HG02759 (cell line): ENCODE measurements at regions not wholly inside any gene's neighbourhood (a gene's known extent, or its start where the extent isn't known, plus 50 kb on each side); places are given as distances from the start of the nearest gene placed in this dataset.

Experiments
- ATAC-seq: cut with Tn5 transposase; IDR thresholded peaks from one replicate; pipeline ENCODE4 v1.9.1; 2021; ENCODE audit warnings: mild to moderate bottlenecking, moderate library complexity; ENCODE audit not compliant: unreplicated experiment

DNA sequence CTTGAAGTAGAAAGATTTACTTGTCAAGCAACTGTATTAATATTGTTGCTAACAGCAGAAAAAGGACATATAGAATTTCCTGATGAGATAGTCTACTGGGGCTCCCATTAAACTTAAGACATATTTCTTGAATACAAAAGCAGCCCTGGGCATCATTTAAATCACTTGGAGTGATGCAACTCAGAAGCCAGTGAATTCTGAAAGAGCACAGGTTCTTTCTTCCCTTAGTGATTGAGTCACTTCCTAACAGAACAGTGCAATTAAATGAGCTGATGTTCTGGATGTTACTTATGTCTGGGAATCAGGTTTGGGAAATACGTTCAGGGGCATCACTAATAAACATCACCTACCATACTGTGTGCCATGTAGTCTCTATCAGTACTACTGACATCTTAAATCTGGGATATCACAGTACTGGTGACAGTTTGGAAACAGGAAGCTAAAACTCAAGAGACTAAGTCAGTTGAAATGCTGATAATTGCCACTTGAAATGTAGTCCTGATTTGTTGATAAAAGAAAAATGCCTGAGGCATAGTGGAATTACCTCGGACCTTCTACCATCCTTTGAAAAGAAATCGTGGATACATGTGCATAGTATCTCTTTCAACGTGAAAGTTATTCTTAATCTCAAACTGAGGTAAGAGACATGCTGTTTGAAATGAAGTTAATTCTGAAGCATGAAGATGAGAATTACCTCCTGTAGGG lies 249.2 kb upstream of the GPRIN3 start:
- no peak for ATAC-seq

DNA sequence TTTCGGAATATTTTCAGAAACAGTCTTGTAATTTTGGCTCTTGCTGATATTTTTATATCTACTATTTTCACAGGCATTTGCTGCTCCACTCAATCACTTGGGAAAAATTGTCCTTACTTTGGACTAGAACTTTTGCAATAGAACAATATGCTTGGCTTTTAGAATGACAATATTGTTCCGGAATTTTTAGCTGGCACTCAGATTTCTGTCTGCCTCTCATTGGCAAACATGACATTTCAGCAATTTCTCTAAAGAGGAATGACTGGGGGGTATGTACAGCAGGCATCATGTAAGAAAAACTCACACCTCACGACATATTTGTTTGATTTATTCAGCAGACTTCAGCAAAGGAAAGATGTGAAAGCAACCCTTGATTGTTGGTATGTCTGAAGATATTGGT lies 243.6 kb upstream of the GPRIN3 start:
- ATAC-seq: no peak

DNA sequence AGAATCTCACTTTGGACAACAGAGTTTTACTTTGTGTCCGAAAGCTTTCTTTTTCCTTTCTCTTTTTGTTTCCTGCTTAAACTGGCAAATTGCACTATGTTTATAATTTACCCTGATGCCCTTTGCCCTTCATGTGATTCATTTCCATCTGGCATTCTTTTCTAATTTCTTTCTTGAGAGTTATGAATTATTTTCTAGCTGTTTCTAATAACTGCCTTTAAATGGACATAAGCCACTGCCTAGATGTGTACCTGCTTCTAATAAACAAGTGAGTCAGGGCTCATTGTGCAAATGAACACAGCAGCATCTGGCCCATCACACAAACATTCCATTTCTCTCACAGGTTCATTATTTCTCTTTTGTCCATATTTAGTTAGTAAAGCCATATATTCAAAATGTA lies 242.3 kb upstream of the GPRIN3 start:
- no peak for ATAC-seq

DNA sequence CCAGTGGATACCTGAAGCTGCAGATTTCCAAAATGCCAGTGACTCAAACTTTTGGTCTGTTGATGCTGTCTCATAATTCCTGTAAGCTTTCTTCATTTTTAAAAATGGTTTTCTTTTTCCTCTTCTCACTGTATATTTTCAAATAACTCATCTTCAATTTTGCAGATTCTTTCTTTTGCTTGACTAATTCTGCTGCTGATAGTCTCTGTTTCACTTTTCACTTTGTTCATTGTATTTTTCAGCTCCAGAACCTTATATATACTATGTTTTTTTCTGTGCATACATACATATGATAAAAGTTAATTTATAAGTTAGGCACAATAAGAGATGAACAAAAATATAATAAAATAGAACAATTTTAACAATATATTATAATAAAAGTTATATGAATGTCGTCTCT lies 237.7 kb upstream of the GPRIN3 start:
- no peak for ATAC-seq

DNA sequence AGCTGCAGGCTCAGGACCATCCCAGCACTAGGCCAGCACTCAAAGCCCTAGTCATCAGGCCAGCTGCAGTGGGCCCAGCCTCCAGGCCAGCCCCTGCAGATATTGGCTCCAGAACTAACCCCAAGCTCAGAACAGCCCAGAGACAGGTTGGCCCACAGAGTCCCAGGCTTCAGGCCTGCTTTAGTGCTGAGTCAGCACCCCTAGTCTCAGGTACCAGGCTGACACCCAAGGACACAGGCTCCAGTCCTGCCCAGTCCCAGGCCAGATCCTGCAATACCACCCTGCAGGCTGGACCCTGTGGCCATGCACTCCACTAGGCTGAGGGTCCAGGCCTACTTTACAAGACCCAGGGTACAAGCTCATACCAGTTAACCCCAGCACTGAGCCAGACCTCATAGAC lies 234.4 kb upstream of the GPRIN3 start:
- ATAC-seq: no peak

DNA sequence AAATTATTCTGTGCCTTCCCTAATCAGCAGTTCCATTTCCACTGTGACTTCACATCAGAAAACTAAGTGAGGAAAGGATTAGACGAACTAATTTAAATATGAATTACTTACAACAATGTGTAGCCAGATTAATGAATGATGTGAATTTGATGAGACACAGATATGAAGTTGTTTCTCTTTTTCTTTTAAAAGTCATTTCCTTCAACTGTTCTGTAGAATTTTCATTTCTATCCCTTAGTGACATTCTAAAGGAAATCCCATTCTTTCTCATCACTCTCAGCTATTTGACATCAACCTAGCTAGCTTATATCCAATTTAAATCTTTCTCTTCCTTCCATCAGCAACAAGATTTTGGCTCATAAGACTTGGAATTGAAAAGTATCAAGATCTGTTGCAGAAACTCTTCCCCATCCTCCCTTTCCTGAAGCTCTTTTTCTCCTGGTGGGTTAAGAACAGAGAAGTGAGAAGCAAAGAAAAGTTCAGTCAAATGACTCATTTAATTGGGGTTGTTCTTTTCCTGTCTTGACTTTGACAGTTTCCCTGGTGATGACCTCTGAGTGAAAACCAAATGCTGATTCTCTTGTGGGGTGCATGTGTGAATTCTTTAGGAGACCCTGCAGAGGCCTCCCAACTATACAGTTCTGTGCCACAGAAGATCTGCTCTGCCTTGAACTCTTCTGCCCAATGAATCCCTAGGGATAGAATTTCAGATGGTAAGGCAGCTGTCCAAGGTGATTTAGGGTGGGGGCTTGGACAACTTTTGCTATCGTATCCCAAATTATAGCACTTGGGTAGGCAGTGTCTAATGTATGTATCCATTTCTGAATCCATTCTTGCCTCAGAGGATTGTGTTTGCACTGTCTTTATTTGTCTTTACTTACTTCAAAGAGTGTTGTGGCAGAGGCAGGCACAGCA lies 232.5 kb upstream of the GPRIN3 start:
- ATAC-seq: no peak

DNA sequence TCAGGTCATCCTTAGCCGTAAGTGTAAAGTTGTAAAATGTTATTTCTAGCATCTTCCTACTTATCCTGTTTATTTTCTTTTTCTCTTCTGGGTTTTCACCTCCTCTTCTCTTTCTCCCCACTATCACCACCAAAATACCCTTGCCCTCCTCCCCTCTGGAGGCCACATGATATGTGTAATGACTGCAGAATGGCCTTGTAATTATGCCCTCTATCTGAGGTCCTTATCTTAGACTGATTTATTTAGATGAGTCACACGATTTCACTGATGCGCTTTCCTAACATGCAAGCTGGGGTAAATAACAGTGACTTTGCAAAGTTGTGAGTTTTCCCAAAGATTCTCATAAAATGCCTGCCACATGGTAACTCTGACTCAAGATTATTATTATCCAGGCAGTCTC lies 231.8 kb upstream of the GPRIN3 start:
- ATAC-seq: no peak

DNA sequence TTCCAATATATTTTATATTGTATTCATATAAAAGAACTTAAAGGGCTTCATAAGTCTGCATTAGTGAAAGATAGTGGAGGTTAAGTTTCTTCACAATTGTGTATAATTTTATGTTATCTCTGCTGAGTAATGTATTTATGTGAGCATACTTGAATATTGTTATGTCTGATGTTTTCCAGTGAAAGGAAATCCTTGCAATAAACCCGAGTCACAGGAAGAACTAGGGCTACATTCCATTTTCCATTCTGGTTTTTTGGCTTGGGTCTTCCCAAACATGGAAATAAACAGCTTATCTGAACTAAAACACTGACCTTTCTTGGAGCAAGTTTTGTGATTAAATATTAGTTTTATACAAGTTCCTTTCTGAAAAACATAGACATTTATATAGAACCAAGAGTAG lies 231.3 kb upstream of the GPRIN3 start:
- no peak for ATAC-seq

DNA sequence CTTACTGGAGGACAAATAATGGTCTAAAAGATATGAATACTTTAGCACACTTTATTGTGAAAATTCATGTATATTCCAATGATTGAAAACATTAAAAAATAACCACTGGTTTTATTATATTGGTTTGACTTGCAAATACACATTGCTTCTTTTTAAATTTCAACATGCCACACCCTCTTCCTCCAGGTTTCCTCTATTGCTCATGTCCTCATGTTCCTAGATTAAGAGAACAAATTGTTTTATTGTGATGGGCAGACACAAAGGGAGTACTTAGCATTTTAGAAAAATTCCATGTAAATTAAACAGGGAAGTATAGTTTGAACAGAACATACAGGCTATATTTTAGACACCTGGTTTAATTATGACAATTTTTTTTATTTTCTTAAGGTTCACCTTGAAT lies 230.6 kb upstream of the GPRIN3 start:
- no peak for ATAC-seq

DNA sequence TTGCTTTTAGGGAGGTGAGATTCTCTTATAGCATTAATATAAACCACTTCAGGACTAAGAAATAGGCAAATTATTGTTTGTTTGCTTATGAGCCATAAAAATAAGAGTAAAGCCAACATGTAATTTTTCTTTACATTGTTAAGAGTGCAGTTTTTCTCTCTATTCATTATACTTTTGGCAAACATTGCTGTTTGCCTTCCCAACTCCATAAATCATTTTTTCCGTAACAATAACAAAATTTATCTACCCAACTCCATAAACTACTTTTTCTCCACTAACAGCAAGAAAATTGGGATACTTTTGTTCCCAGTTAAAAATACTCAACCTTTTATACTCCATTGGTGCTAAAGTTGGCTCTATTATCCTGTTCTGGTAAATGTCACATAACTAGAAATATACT lies 229.7 kb upstream of the GPRIN3 start:
- ATAC-seq: no peak

DNA sequence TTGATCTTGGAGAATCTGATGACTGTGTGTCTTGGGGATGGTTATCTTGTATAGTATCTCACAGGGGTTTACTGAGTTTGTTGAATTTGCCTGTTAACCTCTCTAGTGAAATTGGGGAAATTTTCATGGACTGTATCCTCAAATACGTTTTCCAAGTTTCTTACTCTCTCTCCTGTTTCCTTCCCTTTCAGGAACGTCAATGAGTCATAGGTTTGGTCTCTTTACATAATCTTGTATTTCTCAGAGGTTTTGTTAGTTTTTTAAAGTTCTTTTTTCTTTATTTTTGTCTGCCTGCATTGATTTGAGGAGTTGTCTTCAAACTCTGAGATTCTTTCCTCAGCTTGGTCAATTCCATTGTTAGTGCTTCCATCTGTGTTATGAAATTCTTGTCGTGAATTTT lies 227.7 kb upstream of the GPRIN3 start:
- ATAC-seq: no peak

DNA sequence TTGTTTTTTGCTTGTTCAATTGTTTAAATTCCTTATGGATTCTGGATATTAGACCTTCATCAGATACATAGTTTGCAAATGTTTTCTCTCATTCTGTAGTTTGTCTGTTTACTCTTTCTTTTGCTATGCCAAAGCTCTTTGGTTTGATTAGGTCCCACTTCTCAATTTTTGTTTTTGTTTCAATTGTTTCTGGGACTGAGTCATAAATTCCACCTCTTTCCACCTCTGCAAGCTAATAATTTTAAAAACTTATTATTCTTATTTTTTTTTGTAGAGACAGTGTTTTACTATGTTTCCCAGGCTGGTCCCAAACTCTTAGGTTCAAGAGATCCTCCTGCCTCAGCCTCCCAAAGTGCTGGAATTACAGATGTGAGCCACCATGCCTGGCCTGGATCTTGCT lies 226.8 kb upstream of the GPRIN3 start:
- no peak for ATAC-seq

DNA sequence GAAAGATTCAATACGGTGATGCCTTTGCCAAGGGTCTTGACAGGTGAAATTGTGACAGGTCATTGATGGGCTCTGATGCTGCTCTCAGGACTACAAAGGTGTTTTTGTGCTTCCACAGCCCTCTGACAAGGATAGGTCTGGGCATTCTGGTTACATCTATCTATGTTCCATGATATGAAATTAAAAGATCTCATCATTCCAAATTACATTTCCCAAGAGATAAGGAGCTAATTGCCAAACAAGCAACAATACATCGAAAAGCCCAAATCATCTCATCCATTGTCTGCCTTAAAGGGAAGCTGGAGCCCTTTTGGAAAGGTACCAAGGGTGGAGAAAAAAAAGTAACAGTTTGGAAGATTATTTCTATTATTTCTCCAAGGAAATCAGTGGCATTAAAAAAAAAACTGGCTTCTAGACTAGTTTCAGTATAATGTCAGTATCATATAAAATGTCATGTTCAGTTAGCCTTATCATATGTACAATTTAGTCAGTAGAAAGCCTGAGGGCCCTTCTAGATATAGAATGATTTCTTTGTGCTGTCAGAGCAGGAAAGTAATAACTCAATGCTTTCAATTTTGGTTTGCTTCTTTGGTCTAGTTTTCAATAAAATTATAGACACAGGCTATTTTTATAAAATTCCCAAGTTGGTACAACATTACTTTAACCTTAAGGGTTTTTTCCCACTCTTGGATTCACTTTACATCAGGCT lies 224.5 kb upstream of the GPRIN3 start:
- ATAC-seq: no peak

DNA sequence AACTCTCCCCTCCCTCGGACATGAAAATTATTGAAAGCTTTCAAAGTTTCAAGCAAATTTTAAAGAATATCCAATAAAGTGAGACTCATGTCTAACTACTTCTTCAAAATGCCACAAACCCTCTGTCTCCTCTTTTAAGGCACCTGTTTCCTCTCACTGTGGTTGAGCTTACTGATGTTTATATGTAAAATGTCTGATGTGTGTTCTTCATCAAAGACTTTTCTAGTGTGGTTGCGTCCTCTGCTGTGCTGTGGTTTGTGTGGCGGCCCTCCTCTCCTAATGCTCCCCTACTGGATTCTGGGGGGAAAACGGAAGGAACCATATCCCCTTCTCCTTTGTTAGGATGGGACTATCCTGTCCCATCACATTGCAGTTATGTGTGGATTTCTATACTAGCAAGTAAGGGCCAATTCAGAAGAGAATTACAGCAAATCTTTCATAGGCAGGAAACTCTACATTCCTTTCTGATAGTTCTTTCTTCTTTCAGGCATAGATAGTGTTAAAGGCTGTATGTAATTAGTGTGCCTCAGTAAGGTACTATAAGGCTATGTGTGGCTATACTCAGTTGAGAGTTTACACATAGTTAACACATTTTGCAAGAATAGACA lies 221.0 kb upstream of the GPRIN3 start:
- ATAC-seq: no peak

DNA sequence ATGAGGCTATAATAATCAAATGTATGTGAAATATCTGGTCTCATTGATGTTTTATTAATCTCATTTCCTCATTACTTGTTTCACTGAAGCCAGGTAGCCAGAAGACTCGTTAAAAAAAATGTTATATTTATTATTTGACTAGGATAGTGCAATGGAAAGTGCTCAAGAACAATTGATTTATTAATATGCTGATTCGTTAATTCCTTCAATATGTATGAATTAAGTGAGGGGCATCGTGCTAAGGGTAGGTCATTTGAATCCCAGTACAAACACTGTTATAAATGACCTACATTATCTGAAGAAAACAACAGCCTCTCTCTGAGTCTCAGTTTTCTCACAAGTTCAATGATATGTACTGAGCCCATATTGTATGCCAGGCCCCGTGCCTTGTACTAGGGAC lies 214.2 kb upstream of the GPRIN3 start:
- ATAC-seq: no peak

DNA sequence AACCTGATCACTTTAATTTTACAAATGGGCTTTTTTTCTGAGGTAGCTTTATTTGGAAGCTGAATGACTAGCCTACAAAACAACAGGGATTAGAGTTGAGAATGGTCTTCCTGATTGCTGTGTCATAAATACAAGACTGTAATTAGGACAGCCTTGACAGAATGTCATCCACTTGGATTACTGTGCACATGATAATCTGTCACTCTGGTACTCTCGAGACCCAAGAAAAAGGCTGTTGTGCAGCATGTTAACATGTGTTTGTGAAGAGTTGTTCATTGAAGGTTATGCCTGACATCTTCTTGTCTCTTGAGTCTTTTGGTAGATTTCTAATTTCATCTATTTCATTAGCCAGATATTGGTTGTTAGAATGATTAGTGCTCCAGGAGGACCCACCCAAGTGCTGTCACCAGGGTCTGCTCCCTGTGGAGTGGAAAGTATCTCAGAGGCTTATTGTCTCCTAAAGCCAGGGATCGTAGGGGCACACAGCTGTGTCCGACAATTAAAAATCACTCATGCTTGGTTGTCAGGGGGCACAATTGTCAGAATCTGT lies 212.2 kb upstream of the GPRIN3 start:
- no peak for ATAC-seq

DNA sequence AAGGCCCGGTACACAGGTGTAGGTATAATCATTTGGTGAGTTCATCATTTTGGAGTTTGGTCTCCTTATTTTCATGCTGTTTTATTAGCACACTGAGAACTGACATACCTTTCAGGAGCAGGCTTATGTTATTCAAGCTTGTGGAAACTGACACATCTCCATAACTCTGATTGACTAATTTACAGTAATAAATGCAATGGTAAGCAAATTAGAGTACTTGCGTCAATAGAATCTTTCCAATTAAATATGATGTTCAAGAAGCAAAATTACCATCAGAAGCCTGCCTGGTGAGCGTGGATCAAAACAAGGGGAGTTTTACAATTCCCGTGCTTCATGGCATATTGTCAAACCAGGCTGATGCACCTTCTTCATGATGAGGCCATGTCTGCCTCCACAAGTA lies 210.7 kb upstream of the GPRIN3 start:
- ATAC-seq: no peak

DNA sequence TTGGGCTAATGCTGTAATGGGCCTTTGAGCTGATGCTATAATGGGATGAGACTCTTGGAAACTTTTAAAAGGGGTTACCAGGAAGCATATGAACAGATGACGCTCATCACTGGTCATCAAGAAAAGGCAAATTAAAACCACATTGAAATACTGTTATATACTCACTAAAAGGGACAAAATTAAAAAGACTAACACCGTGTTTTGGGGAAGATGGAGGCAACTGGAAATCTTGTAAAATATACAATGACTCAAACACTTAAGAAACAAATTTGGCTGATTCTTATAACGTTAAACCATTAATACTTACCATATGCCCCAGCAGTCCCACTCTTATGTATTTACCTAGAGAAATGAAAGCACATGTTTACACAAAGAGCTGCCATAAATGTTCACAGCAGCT lies 207.2 kb upstream of the GPRIN3 start:
- ATAC-seq: no peak

DNA sequence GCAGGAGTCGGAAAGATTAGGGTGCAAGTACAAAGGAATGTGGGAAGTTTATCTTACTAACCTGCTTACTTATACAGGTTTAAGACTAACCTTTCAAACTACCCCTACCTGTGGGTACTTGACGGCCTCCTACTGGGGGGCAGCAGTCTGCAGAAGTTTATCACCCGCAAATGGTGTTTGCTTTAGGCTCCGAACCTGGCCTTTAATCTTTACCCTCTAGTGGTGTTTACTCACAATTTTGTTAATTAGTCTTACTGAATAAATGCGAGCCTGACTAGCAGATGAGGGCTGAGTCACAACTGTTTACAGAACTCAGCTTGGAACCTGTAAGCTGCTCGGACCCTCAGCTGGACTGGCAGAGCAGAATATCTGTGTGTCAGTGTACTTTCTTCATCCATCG lies 204.2 kb upstream of the GPRIN3 start:
- no peak for ATAC-seq

DNA sequence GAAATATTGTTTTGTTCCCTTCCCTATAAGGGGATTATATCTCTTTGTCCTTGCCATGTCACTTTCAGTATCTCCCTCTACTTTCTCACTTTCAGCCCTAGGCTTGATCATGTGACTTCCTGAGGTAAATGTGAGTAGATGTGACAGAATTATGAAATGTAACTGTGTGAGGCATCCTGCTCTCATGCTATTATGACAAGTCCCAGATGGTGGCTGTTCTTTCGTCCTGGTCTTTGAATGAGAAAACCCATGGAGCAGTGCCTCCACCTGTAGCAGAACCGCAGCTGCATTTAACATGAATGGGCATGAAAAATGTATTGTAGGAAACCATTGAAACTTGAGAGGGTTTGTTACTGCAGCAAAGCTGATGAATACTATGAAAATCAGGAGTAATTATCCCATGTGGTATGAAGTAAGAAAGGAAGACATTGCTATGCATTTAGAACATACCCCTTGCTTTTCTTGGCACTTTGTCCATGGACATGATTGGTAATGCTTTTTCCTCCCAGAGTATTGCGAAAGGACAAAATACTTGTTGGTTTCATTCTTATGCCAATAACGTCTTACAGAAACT lies 202.2 kb upstream of the GPRIN3 start:
- peak; percentile 97 for ATAC-seq
